Esophagus squamous epithelium (tissue), 5 donors: ENCODE measurements at regions not wholly inside any gene's neighbourhood (a gene's known extent, or its start where the extent isn't known, plus 50 kb on each side); places are given as distances from the start of the nearest gene placed in this dataset.

Source experiments
- DNase-seq: peaks from one replicate; lab custom pipeline; 2025; lab: John Stamatoyannopoulos, UW
- H3K27ac ChIP-seq, 4 donors: fragments of 200-600 bp; sonication (generic); one replicate each; pipeline ENCODE4 v1.5.1; 2016 to 2019; ENCODE audit warnings: mild to moderate bottlenecking in 1 of 4
- H3K27me3 ChIP-seq, 4 donors: fragments of 200-600 bp; sonication (generic); 1 replicate in 3 of 4; 2 replicates in 1 of 4; pipeline versions ENCODE4 v1.5.1 to v1.6.0; 2017 to 2021; ENCODE audit warnings: antibody characterized with exemption in 1 of 4
- H3K36me3 ChIP-seq, 3 donors: fragments of 200-600 bp; sonication (generic); one replicate each; pipeline ENCODE4 v1.5.1; 2016 to 2019
- H3K4me1 ChIP-seq, 3 donors: fragments of 200-600 bp; sonication (generic); one replicate each; pipeline ENCODE4 v1.5.1; 2017 to 2019
- H3K4me3 ChIP-seq, 4 donors: fragments of 200-600 bp; sonication (generic); 1 replicate in 3 of 4; 2 replicates in 1 of 4; pipeline ENCODE4 v1.5.1; 2016 to 2019; ENCODE audit warnings: mild to moderate bottlenecking in 2 of 4, moderate library complexity in 1 of 4
- H3K9me3 ChIP-seq, 3 donors: fragments of 200-600 bp; sonication (generic); one replicate each; pipeline ENCODE4 v1.5.1; 2016 to 2019
- POLR2A ChIP-seq, 4 donors: fragments of 450-650 bp; IDR thresholded peaks; one replicate each; pipeline ENCODE4 v1.6.1; 2017; ENCODE audit warnings: antibody characterized with exemption in 4 of 4, mild to moderate bottlenecking in 4 of 4, moderate library complexity in 3 of 4
- WGBS, 2 donors: methylation state at CpG; one replicate each; pipeline ENCODE4 v1.1.5; 2018; 5-methylcytosine and 5-hydroxymethylcytosine counted together
- intact Hi-C: fragments of 100-400 bp; cut with DNase I; formaldehyde crosslinking; loops from one replicate; pipeline ENCODE4 v1.15.0; 2022
- TF ChIP-seq, protein P1 (sequence below), 6 experiments: fragments of 450-650 bp in 4 of 6; fragments of 200-600 bp in 2 of 6; sonication (generic) in 2 of 6; IDR thresholded peaks; one replicate each; pipeline ENCODE4 v1.5.1; 2016 to 2019; ENCODE audit warnings: antibody characterized with exemption in 6 of 6, mild to moderate bottlenecking in 4 of 6, moderate library complexity in 4 of 6
- donor health status: DM: yes; HTN: yes; CAD: no.

DNA sequence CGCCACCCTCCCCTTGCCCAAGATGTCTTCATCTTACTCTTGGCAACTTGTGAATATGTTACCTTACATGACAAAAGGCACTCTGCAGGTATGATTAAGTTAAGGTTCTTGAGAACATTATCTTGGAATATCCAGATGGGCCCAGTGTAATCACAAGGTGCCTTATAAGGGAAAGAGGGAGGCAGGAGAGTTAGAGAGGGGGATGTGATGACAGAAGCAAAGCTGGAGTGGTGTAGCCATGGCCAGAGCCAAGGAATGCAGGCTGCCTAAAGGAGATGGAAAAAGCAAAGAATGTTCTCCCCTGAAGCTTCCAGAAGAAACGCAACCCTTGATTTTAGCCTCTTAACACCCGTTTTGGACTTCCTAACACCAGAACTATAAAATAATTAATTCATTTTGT lies 318.0 kb downstream of the C7orf25 start:
- WGBS, 2 donors: 88 to 96% methylated on average over 3 of the region's 3 CpGs
- no peak for DNase-seq

DNA sequence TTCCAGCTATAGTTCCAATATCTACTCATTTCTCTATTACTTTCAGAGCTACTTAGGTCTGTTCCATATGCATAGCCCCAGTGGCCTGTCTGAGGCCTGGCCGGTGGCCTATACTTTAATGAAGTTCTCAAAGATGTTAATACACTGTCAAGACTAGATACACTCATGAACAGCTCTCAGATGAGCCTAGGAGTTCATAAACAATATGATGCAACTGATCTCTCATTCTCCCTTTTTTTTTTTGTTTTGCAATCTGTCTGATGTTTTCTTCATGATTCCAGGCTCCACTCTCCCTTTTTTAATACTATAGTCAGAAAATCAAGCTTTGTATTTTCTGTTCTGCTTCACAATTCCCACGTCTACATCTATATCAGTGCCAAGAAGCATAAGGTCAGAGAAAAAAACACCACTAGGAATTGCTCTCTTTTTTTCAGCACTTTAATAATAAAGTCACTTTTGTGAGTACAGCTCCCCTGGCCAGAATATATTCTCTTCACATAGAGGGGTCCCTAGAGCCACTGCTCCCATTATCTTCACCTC lies 321.0 kb downstream of the C7orf25 start:
- TF ChIP-seq POLR2A (IDR thresholded peaks at IDR 0.05): no peak
- TF ChIP-seq, protein P1, sequence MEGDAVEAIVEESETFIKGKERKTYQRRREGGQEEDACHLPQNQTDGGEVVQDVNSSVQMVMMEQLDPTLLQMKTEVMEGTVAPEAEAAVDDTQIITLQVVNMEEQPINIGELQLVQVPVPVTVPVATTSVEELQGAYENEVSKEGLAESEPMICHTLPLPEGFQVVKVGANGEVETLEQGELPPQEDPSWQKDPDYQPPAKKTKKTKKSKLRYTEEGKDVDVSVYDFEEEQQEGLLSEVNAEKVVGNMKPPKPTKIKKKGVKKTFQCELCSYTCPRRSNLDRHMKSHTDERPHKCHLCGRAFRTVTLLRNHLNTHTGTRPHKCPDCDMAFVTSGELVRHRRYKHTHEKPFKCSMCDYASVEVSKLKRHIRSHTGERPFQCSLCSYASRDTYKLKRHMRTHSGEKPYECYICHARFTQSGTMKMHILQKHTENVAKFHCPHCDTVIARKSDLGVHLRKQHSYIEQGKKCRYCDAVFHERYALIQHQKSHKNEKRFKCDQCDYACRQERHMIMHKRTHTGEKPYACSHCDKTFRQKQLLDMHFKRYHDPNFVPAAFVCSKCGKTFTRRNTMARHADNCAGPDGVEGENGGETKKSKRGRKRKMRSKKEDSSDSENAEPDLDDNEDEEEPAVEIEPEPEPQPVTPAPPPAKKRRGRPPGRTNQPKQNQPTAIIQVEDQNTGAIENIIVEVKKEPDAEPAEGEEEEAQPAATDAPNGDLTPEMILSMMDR (IDR thresholded peaks at IDR 0.05): no peak
- H3K4me1 ChIP-seq: peaks cover 0 to 3% (median 0%) of the 10 kb centered on the region in 3 donors
- no peaks in the 10 kb centered on the region for H3K36me3 ChIP-seq
- intact Hi-C loops: no loop called here
- 61 to 62% methylated on average over 2 of the region's 2 CpGs for WGBS, 2 donors
- no peak overlapping the region for H3K4me3 ChIP-seq
- no peak overlapping the region for H3K27ac ChIP-seq
- no peak for DNase-seq
- H3K27me3 ChIP-seq: no peaks in the 10 kb centered on the region
- H3K9me3 ChIP-seq: peaks cover 0 to 19% (median 0%) of the 10 kb centered on the region in 3 donors

More for the DNA sequence above, 318.0 kb downstream of the C7orf25 start:
- Histone ChIP-seq H3K36me3 (no peaks in the 10 kb centered on the region), H3K4me3 (no peak overlapping the region), H3K9me3 (peaks cover 0 to 15% (median 0%) of the 10 kb centered on the region in 3 donors), H3K4me1 (peaks cover 0 to 14% (median 0%) of the 10 kb centered on the region in 3 donors), H3K27me3 (no peaks in the 10 kb centered on the region), H3K27ac (no peak overlapping the region)
- intact Hi-C loops: no loop called here
- TF ChIP-seq POLR2A (IDR thresholded peaks at IDR 0.05): no peak
- TF ChIP-seq, protein P1 (IDR thresholded peaks at IDR 0.05): no peak

DNA sequence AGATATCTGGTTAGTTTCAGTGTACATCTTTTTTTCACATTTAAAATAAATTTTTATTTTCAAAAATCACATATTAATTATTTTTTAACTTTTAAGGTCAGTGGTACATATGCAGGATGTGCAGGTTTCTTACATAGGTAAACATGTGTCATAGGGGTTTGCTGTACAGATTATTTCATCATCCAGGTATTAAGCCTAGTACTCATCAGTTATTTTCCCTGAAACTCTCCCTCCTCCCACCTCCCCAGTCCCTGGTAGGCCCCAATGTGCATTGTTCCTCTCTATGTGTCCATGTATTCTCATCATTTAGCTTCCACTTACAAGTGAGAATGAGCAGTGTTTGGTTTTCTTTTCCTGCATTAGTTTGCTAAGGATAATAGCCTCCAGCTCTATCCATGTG lies 323.0 kb downstream of the C7orf25 start:
- Histone ChIP-seq H3K4me3 (no peak overlapping the region), H3K4me1 (peaks cover 0 to 4% (median 0%) of the 10 kb centered on the region in 3 donors), H3K27me3 (no peaks in the 10 kb centered on the region), H3K27ac (no peak overlapping the region), H3K9me3 (peaks cover 0 to 21% (median 0%) of the 10 kb centered on the region in 3 donors), H3K36me3 (no peaks in the 10 kb centered on the region)
- DNase-seq: no peak
- TF ChIP-seq, protein P1 (IDR thresholded peaks at IDR 0.05): no peak
- TF ChIP-seq POLR2A (IDR thresholded peaks at IDR 0.05): no peak
- intact Hi-C loops: no loop called here

DNA sequence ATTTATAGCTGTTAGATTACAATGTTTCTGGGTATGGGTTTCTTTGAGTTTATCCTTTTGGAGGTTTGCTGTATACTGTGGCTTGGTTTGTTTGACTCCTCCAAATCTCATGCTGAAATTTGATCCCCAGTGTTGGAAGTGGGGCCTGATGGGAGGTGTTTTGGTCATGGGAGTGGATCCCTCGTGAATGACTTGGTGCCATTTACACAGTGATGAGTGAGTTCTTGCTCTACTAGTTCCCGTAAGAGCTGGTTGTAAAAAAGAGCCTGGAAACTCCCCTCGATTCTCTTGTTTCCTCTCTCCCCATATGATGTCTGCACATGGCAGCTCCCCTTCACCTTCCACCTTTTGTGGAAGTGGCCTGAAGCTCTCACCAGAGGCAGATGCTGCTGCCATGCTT lies 324.1 kb downstream of the C7orf25 start:
- Histone ChIP-seq H3K4me3 (no peak overlapping the region), H3K4me1 (peaks cover 0 to 4% (median 0%) of the 10 kb centered on the region in 3 donors), H3K27ac (no peak overlapping the region), H3K27me3 (no peaks in the 10 kb centered on the region), H3K36me3 (no peaks in the 10 kb centered on the region), H3K9me3 (peaks cover 0 to 19% (median 0%) of the 10 kb centered on the region in 3 donors)
- TF ChIP-seq POLR2A (IDR thresholded peaks at IDR 0.05): no peak
- TF ChIP-seq, protein P1 (IDR thresholded peaks at IDR 0.05): no peak
- intact Hi-C loops: no loop called here
- WGBS, 2 donors: 53 to 74% methylated on average over 3 of the region's 3 CpGs
- no peak for DNase-seq

DNA sequence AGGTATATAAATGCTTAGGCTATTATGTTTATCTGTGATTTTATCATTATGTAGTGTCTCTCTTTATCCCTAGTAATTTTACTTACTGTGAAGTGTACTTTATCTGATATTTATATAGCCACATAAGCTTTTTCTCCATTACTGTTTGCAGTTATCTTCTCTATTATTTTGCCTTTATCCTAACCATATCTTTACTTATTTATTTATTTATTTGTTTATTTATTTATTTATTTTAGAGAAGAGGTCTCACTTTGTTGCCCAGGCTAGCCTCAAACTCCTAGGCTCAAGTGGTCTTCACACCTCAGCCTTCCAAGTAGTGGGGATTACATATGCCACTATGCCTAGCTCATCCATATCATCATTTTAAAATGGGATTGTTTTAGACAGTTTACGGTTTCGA lies 331.8 kb downstream of the C7orf25 start:
- Histone ChIP-seq H3K36me3 (no peaks in the 10 kb centered on the region), H3K9me3 (peaks cover 0 to 12% (median 6%) of the 10 kb centered on the region in 3 donors), H3K4me3 (no peak overlapping the region), H3K27ac (no peak overlapping the region), H3K4me1 (peaks cover 0 to 8% (median 0%) of the 10 kb centered on the region in 3 donors), H3K27me3 (no peaks in the 10 kb centered on the region)
- WGBS, 2 donors: 90 to 98% methylated on average over 2 of the region's 2 CpGs
- intact Hi-C loops: no loop called here
- no peak for DNase-seq
- TF ChIP-seq POLR2A (IDR thresholded peaks at IDR 0.05): no peak
- TF ChIP-seq, protein P1 (IDR thresholded peaks at IDR 0.05): no peak
